ENCODE measurements at regions not wholly inside any gene's neighbourhood (a gene's known extent, or its start where the extent isn't known, plus 50 kb on each side); places are given as distances from the start of the nearest gene placed in this dataset.

DNA sequence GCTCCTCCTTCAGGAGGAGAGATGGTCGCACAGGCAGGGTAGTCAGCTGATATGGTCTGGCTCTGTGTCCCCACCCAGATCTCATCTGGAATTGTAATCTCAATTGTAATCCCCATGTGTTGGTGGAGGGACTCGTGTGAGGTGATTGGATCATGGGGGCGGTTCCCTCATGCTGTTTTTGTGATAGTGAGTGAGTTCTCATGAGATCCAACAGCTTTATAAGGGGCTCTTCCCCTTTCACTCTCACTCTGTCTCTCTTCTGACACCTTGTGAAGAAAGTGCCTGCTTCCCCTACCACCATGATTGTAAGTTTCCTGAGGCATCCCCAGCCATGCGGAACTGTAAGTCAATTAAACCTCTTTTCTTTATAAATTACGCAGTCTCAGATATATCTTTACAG, 218.9 kb upstream of the TMTC1 start:
- H3K9me3 Mint-ChIP-seq (ENCODE audit: unreplicated experiment), result no peaks in the 10 kb centered on the region
- TF ChIP-seq, protein P1, sequence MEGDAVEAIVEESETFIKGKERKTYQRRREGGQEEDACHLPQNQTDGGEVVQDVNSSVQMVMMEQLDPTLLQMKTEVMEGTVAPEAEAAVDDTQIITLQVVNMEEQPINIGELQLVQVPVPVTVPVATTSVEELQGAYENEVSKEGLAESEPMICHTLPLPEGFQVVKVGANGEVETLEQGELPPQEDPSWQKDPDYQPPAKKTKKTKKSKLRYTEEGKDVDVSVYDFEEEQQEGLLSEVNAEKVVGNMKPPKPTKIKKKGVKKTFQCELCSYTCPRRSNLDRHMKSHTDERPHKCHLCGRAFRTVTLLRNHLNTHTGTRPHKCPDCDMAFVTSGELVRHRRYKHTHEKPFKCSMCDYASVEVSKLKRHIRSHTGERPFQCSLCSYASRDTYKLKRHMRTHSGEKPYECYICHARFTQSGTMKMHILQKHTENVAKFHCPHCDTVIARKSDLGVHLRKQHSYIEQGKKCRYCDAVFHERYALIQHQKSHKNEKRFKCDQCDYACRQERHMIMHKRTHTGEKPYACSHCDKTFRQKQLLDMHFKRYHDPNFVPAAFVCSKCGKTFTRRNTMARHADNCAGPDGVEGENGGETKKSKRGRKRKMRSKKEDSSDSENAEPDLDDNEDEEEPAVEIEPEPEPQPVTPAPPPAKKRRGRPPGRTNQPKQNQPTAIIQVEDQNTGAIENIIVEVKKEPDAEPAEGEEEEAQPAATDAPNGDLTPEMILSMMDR (IDR thresholded peaks at IDR 0.05; ENCODE audit: unreplicated experiment), result no peak
- no peaks in the 10 kb centered on the region for H3K4me1 Mint-ChIP-seq (ENCODE audit: insufficient read depth, unreplicated experiment)
- no TSS peak for BruUV-seq (replicated peaks)
- no peak overlapping the region for H3K4me3 Mint-ChIP-seq (ENCODE audit: unreplicated experiment)
- ChIA-PET CTCF (no interaction called here), POLR2A (no interaction called here)
- no peaks in the 10 kb centered on the region for H3K27me3 Mint-ChIP-seq (ENCODE audit: insufficient read depth, unreplicated experiment)
- no peak for DNase-seq (ENCODE audit: unreplicated experiment)
- no peak overlapping the region for H3K27ac Mint-ChIP-seq (ENCODE audit: low read depth, unreplicated experiment)
- H3K36me3 Mint-ChIP-seq (ENCODE audit: insufficient read depth, unreplicated experiment), result peaks cover 5% of the 10 kb centered on the region
- intact Hi-C loops (cut with micrococcal nuclease), result no loop called here

- H3K27me3 Mint-ChIP-seq (ENCODE audit: insufficient read depth, unreplicated experiment), result no peaks in the 10 kb centered on the region
- TF ChIP-seq, protein P1 (IDR thresholded peaks at IDR 0.05; ENCODE audit: unreplicated experiment), result no peak
- DNase-seq (ENCODE audit: unreplicated experiment), result peak; percentile 10
- POLR2A ChIA-PET, result no interaction called here
- no peaks in the 10 kb centered on the region for H3K4me1 Mint-ChIP-seq (ENCODE audit: insufficient read depth, unreplicated experiment)
- CTCF ChIA-PET, result no interaction called here
- intact Hi-C loops (cut with micrococcal nuclease), result no loop called here
- no peaks in the 10 kb centered on the region for H3K9me3 Mint-ChIP-seq (ENCODE audit: unreplicated experiment)
- no peaks in the 10 kb centered on the region for H3K36me3 Mint-ChIP-seq (ENCODE audit: insufficient read depth, unreplicated experiment)
- H3K4me3 Mint-ChIP-seq (ENCODE audit: unreplicated experiment), result no peak overlapping the region
- BruUV-seq (replicated peaks), result no TSS peak
- H3K27ac Mint-ChIP-seq (ENCODE audit: low read depth, unreplicated experiment), result no peak overlapping the region
These were observed 216.7 kb upstream of the TMTC1 start for GRCh38 chr12:30000401-30000800.

- Mint-ChIP-seq H3K27ac (ENCODE audit: low read depth, unreplicated experiment) (no peak overlapping the region), H3K4me3 (ENCODE audit: unreplicated experiment) (no peak overlapping the region), H3K9me3 (ENCODE audit: unreplicated experiment) (no peaks in the 10 kb centered on the region), H3K27me3 (ENCODE audit: insufficient read depth, unreplicated experiment) (no peaks in the 10 kb centered on the region), H3K4me1 (ENCODE audit: insufficient read depth, unreplicated experiment) (no peaks in the 10 kb centered on the region), H3K36me3 (ENCODE audit: insufficient read depth, unreplicated experiment) (no peaks in the 10 kb centered on the region)
- CTCF ChIA-PET, result no interaction called here
- no peak for DNase-seq (ENCODE audit: unreplicated experiment)
- TF ChIP-seq, protein P1 (IDR thresholded peaks at IDR 0.05; ENCODE audit: unreplicated experiment), result no peak
- POLR2A ChIA-PET, result interaction anchor here (0.6 kb wide), 1 partner anchor 51 kb away, joined by 5 read pairs; no protein-coding TSS in a partner anchor
- intact Hi-C loops (cut with micrococcal nuclease), result no loop called here
- BruUV-seq (replicated peaks), result no TSS peak
These were observed 213.3 kb upstream of the TMTC1 start for GRCh38 chr12:29996993-29997392.

DNA sequence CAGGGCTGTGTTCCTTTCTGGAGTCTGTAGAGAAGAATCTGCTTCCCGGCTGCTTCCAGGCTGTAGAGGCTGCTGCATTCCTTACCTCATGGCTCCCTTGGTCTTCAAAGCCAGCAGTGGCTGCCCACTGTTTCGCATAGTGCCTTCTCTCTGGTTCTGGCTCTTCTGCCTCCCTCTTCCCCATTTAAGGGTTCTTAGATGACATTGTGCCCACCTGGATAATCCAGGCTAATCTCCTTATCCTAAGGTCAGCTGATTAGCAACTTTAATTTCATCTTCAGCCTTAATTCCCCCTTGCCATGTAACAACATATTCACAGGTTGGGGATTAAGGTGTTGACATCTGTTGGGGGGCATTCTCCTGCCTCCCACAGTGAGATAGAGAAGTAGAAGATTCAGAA, 208.6 kb upstream of the TMTC1 start:
- Mint-ChIP-seq H3K27me3 (ENCODE audit: insufficient read depth, unreplicated experiment) (no peaks in the 10 kb centered on the region), H3K4me1 (ENCODE audit: insufficient read depth, unreplicated experiment) (no peaks in the 10 kb centered on the region), H3K27ac (ENCODE audit: low read depth, unreplicated experiment) (no peak overlapping the region), H3K4me3 (ENCODE audit: unreplicated experiment) (no peak overlapping the region), H3K9me3 (ENCODE audit: unreplicated experiment) (no peaks in the 10 kb centered on the region), H3K36me3 (ENCODE audit: insufficient read depth, unreplicated experiment) (no peaks in the 10 kb centered on the region)
- BruUV-seq (replicated peaks), result no TSS peak
- no peak for DNase-seq (ENCODE audit: unreplicated experiment)
- intact Hi-C loops (cut with micrococcal nuclease), result no loop called here
- TF ChIP-seq, protein P1 (IDR thresholded peaks at IDR 0.05; ENCODE audit: unreplicated experiment), result no peak
- ChIA-PET POLR2A (no interaction called here), CTCF (no interaction called here)

Data from MCF 10A (cell line).